Uterus (tissue), 2 donors: ENCODE measurements at regions not wholly inside any gene's neighbourhood (a gene's known extent, or its start where the extent isn't known, plus 50 kb on each side); places are given as distances from the start of the nearest gene placed in this dataset.

Experiments
- CTCF ChIP-seq, 4 experiments: fragments of 200-600 bp in 2 of 4; fragments of 450-650 bp in 2 of 4; sonication (generic) in 2 of 4; IDR thresholded peaks; one replicate each; pipeline ENCODE4 v1.5.1; 2016 to 2019; ENCODE audit warnings: antibody characterized with exemption in 4 of 4, mild to moderate bottlenecking in 2 of 4, moderate library complexity in 1 of 4
- POLR2A ChIP-seq, 2 donors: fragments of 450-650 bp; IDR thresholded peaks; one replicate each; pipeline ENCODE4 v1.6.1; 2016; ENCODE audit warnings: antibody characterized with exemption in 2 of 2, mild to moderate bottlenecking in 1 of 2, moderate library complexity in 1 of 2

- TF ChIP-seq CTCF (IDR thresholded peaks at IDR 0.05) (no peak), POLR2A (IDR thresholded peaks at IDR 0.05) (no peak)
These were observed 220.0 kb upstream of the ZNF217 start for GRCh38 chr20:53813636-53814035.
